Testis (tissue), 2 donors: ENCODE measurements at regions not wholly inside any gene's neighbourhood (a gene's known extent, or its start where the extent isn't known, plus 50 kb on each side); places are given as distances from the start of the nearest gene placed in this dataset.

ENCODE experiments used
- DNase-seq: peaks from one replicate; pipeline ENCODE4 v3.0.0-alpha.2; 2019
- H3K27ac ChIP-seq, 2 donors: fragments of 200-600 bp; sonication (generic); one replicate each; pipeline ENCODE4 v1.5.1; 2019
- H3K27me3 ChIP-seq: fragments of 200-600 bp; sonication (generic); one replicate; pipeline ENCODE4 v1.5.1; 2019
- H3K36me3 ChIP-seq: fragments of 200-600 bp; sonication (generic); one replicate; pipeline ENCODE4 v1.5.1; 2017; ENCODE audit warnings: low read depth; ENCODE audit errors: missing control alignments
- H3K4me1 ChIP-seq: fragments of 200-600 bp; sonication (generic); one replicate; pipeline ENCODE4 v1.5.1; 2019
- H3K4me3 ChIP-seq, 2 donors: fragments of 200-600 bp; sonication (generic); one replicate each; pipeline ENCODE4 v1.5.1; 2017 to 2019
- H3K9me3 ChIP-seq: fragments of 200-600 bp; sonication (generic); one replicate; pipeline ENCODE4 v1.5.1; 2017
- POLR2A ChIP-seq: fragments of 450-650 bp; IDR thresholded peaks from one replicate; pipeline ENCODE4 v1.6.1; 2017; ENCODE audit warnings: antibody characterized with exemption, mild to moderate bottlenecking, moderate library complexity
- WGBS, 2 donors: methylation state at CpG; one replicate each; pipeline ENCODE4 v1.1.5; 2018; 5-methylcytosine and 5-hydroxymethylcytosine counted together
- intact Hi-C: fragments of 100-400 bp; cut with DNase I; formaldehyde crosslinking; loops from one replicate; pipeline ENCODE4 v1.15.1; 2023; ENCODE audit warnings: low total_unique reads
- TF ChIP-seq, protein P1 (sequence below), 3 experiments: fragments of 450-650 bp in 2 of 3; fragments of 200-600 bp in 1 of 3; sonication (generic) in 1 of 3; IDR thresholded peaks; one replicate each; pipeline ENCODE4 v1.5.1; 2016 to 2019; ENCODE audit warnings: antibody characterized with exemption in 3 of 3, mild to moderate bottlenecking in 2 of 3, moderate library complexity in 1 of 3

DNA sequence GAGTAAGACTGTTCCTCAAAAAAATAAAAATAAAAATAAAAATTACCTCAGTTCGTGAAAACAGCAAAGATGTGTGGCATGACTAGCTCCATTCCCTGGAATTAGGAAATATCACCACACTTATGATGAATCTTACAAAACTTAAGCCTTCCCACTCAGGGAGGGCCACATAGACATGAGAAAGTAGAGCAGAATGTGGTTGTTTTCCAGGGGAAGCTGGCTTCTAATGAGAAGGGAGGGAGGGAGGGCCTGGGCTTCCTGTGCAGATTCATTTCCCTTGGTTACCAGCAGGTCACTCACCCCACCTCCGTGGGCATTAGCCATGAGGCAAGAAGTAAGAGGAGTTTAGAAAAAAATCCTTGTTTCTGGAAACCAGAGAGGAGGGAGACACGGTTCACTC is 95.9 kb upstream of the RMDN2 start:
- DNase-seq: no peak
- peak overlapping the region in 1 of 2 donors; percentile 55 for H3K27ac ChIP-seq
- H3K9me3 ChIP-seq: no peaks in the 10 kb centered on the region
- H3K36me3 ChIP-seq: no peaks in the 10 kb centered on the region
- H3K27me3 ChIP-seq: no peaks in the 10 kb centered on the region
- TF ChIP-seq, protein P1, sequence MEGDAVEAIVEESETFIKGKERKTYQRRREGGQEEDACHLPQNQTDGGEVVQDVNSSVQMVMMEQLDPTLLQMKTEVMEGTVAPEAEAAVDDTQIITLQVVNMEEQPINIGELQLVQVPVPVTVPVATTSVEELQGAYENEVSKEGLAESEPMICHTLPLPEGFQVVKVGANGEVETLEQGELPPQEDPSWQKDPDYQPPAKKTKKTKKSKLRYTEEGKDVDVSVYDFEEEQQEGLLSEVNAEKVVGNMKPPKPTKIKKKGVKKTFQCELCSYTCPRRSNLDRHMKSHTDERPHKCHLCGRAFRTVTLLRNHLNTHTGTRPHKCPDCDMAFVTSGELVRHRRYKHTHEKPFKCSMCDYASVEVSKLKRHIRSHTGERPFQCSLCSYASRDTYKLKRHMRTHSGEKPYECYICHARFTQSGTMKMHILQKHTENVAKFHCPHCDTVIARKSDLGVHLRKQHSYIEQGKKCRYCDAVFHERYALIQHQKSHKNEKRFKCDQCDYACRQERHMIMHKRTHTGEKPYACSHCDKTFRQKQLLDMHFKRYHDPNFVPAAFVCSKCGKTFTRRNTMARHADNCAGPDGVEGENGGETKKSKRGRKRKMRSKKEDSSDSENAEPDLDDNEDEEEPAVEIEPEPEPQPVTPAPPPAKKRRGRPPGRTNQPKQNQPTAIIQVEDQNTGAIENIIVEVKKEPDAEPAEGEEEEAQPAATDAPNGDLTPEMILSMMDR (IDR thresholded peaks at IDR 0.05): no peak
- no peak for TF ChIP-seq POLR2A
- 27 to 43% methylated on average over 3 of the region's 3 CpGs for WGBS, 2 donors
- peaks cover 17% of the 10 kb centered on the region for H3K4me1 ChIP-seq
- intact Hi-C loops: no loop called here
- H3K4me3 ChIP-seq: no peak overlapping the region

DNA sequence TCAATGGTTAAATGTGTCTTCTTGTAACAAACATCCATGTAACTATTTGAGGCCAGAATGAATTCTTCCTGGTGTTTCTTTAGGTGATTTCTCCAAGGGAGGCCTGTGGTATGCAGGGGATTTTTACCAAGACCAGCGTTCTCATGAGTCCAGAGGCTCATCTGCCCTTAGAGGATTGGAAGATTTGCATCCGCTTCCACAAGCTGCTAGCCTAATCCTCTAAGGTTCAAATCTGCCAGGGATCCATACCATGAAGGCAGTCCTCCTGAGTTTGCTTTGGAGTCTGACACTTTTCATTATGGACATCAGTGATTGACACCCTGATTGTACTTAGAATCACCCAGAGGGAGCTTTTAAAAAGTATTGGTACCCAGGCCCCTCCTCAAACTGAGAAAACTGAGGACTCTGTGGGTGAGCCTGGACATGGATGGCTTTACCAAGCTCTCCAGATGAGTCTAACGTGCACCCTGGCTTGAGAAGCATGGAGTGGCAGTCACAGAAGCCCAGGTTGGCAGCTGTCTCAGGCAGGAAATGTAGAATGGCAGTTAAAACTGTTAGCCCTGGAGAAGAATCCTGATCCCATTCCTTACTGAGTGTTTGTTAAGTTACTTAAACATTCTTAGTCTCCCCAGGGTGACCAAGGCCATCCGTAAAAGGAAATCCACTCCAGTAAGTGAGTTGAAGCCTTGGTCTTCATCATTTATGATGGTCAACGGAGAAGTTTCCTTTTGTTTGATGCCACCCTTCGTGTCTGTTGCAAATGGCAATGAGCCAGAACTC is 95.3 kb upstream of the RMDN2 start:
- 30 to 44% methylated on average over 5 to 6 of the region's 6 CpGs for WGBS, 2 donors
- TF ChIP-seq POLR2A: no peak
- TF ChIP-seq, protein P1 (IDR thresholded peaks at IDR 0.05): no peak
- Histone ChIP-seq H3K4me3 (no peak overlapping the region), H3K4me1 (peaks cover 17% of the 10 kb centered on the region), H3K27ac (peak overlapping the region in 1 of 2 donors; percentile 55), H3K36me3 (no peaks in the 10 kb centered on the region), H3K9me3 (no peaks in the 10 kb centered on the region), H3K27me3 (no peaks in the 10 kb centered on the region)
- intact Hi-C loops: loop anchor here (10.0 kb wide), 1 partner anchor 415 kb away; no protein-coding TSS in a partner anchor
- DNase-seq: no peak

DNA sequence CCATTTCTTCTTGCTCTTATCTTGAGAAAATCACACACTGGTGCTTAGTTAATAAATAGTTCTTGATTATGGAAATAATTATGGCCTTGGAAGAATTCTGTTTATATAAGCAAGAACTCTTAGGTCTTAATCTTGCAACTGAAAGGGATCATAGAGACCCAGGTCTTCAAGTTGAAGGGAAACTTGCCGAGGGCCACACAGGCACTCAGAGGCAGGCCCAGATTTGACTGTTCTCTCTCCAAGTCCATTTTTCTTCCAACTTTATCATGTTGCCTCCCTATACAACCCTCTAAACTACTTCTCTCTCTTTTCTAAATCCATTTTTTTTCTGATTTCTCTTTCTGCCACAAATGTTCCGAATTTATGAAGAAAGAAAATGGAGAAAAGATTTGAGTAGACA is 94.5 kb upstream of the RMDN2 start:
- no peak for DNase-seq
- H3K27me3 ChIP-seq: no peaks in the 10 kb centered on the region
- H3K27ac ChIP-seq: peak overlapping the region in 1 of 2 donors; percentile 64
- no peaks in the 10 kb centered on the region for H3K36me3 ChIP-seq
- peaks cover 17% of the 10 kb centered on the region for H3K4me1 ChIP-seq
- intact Hi-C loops: loop anchor here (10.0 kb wide), 1 partner anchor 416 kb away; no protein-coding TSS in a partner anchor
- no peak overlapping the region for H3K4me3 ChIP-seq
- TF ChIP-seq, protein P1 (IDR thresholded peaks at IDR 0.05): no peak
- no peak for TF ChIP-seq POLR2A
- no peaks in the 10 kb centered on the region for H3K9me3 ChIP-seq
- 55 to 73% methylated on average over 2 of the region's 2 CpGs for WGBS, 2 donors

DNA sequence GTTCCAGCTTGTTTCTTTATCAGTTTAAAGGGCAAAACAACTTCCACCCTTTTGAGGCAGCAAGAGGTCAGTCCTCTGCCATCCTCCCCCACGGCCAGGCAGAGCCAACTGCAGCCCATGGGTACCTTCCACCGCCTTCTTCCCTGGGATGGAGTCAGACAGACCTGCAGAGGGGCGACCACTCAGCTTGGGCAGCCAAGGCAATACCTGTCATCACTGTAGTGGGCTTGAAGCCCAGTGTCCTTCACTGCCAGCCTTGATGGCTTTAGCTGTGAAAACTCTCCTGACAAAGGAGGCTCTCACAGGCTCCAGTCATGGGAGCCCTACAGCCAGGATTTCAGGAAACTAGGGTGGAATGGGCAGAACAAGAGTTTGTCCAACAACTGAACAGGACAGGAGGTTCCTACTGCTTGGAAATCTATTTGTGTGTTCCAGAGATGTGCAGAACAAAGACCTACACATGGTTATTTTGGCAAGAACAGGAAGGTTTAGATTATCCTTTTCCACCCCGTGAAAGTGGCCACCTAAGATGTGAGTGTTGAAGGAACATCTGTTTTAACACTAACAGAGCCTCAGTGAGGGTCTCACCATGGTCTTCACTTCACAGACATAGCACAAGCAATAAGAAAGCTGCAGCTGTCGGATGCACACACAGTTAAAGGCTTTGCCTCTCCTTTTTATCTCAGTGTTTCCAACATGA is 93.9 kb upstream of the RMDN2 start:
- WGBS, 2 donors: 47 to 57% methylated on average over 5 of the region's 5 CpGs
- Histone ChIP-seq H3K4me1 (peaks cover 17% of the 10 kb centered on the region), H3K4me3 (no peak overlapping the region), H3K27me3 (no peaks in the 10 kb centered on the region), H3K36me3 (no peaks in the 10 kb centered on the region), H3K9me3 (no peaks in the 10 kb centered on the region), H3K27ac (peak overlapping the region in 1 of 2 donors; percentile 64)
- intact Hi-C loops: loop anchor here (10.0 kb wide), 1 partner anchor 416 kb away; no protein-coding TSS in a partner anchor
- TF ChIP-seq POLR2A: no peak
- TF ChIP-seq, protein P1 (IDR thresholded peaks at IDR 0.05): no peak
- DNase-seq: no peak
